ENCODE measurements at regions not wholly inside any gene's neighbourhood (a gene's known extent, or its start where the extent isn't known, plus 50 kb on each side); places are given as distances from the start of the nearest gene placed in this dataset.

GRCh38 chr13:91207261-91207660 is 140.2 kb upstream of the MIR17HG start:
- H3K4me1 ChIP-seq = no peaks in the 10 kb centered on the region
- no peak for DNase-seq (ENCODE audit: low spot score in 2 of 2)
- intact Hi-C loops (cut with DNase I; ENCODE audit: low total_unique reads) = no loop called here
- H3K27ac ChIP-seq = no peak overlapping the region
- no peaks in the 10 kb centered on the region for H3K27me3 ChIP-seq
- TF ChIP-seq, protein P1, sequence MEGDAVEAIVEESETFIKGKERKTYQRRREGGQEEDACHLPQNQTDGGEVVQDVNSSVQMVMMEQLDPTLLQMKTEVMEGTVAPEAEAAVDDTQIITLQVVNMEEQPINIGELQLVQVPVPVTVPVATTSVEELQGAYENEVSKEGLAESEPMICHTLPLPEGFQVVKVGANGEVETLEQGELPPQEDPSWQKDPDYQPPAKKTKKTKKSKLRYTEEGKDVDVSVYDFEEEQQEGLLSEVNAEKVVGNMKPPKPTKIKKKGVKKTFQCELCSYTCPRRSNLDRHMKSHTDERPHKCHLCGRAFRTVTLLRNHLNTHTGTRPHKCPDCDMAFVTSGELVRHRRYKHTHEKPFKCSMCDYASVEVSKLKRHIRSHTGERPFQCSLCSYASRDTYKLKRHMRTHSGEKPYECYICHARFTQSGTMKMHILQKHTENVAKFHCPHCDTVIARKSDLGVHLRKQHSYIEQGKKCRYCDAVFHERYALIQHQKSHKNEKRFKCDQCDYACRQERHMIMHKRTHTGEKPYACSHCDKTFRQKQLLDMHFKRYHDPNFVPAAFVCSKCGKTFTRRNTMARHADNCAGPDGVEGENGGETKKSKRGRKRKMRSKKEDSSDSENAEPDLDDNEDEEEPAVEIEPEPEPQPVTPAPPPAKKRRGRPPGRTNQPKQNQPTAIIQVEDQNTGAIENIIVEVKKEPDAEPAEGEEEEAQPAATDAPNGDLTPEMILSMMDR (IDR thresholded peaks at IDR 0.05) = no peak
- TF ChIP-seq POLR2AphosphoS5 (IDR thresholded peaks at IDR 0.05) = no peak
- no peak for TF ChIP-seq POLR2A (IDR thresholded peaks at IDR 0.05)
- H3K9me3 ChIP-seq = no peaks in the 10 kb centered on the region
- no peak overlapping the region for H3K4me3 ChIP-seq
- H3K36me3 ChIP-seq = no peaks in the 10 kb centered on the region

- Histone ChIP-seq H3K4me1 (no peaks in the 10 kb centered on the region), H3K36me3 (no peaks in the 10 kb centered on the region), H3K27ac (peak overlapping the region in 1 of 2 donors; percentile 17), H3K4me3 (no peak overlapping the region), H3K9me3 (no peaks in the 10 kb centered on the region), H3K27me3 (no peaks in the 10 kb centered on the region)
- TF ChIP-seq, protein P1 (IDR thresholded peaks at IDR 0.05) = no peak
- no peak for TF ChIP-seq POLR2AphosphoS5 (IDR thresholded peaks at IDR 0.05)
- DNase-seq (ENCODE audit: low spot score in 2 of 2) = no peak
- intact Hi-C loops (cut with DNase I; ENCODE audit: low total_unique reads) = no loop called here
Observed at GRCh38 chr13:91211510-91211909, 136.0 kb upstream of the MIR17HG start.

DNA sequence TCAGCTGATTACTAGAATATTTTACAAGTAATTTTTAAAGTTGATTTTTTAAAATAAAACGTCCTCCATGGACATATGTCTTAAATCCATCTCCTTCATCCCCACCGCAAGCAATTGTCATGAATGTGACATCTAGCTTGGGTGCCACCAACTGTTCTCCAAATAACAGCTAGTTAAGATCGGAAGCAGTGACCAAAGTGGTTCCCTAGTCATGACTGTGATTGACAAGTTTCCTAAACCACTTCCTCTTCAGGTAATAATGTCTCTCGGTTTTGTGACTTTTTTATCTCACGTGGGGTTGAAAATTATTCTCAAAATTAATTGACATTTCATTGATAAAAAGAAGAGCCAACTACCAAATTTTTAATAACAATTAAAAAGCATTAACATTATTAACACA is 135.3 kb upstream of the MIR17HG start:
- Histone ChIP-seq H3K27ac (no peak overlapping the region), H3K27me3 (no peaks in the 10 kb centered on the region), H3K9me3 (no peaks in the 10 kb centered on the region), H3K4me1 (no peaks in the 10 kb centered on the region), H3K36me3 (no peaks in the 10 kb centered on the region), H3K4me3 (no peak overlapping the region)
- no peak for DNase-seq (ENCODE audit: low spot score in 2 of 2)
- intact Hi-C loops (cut with DNase I; ENCODE audit: low total_unique reads) = no loop called here
- TF ChIP-seq, protein P1 (IDR thresholded peaks at IDR 0.05) = no peak
- no peak for TF ChIP-seq POLR2AphosphoS5 (IDR thresholded peaks at IDR 0.05)
- TF ChIP-seq POLR2A (IDR thresholded peaks at IDR 0.05) = no peak

- no peaks in the 10 kb centered on the region for H3K9me3 ChIP-seq
- TF ChIP-seq POLR2A (IDR thresholded peaks at IDR 0.05) (no peak), POLR2AphosphoS5 (IDR thresholded peaks at IDR 0.05) (no peak)
- TF ChIP-seq, protein P1 (IDR thresholded peaks at IDR 0.05) = no peak
- no peak for DNase-seq (ENCODE audit: low spot score in 2 of 2)
- H3K36me3 ChIP-seq = no peaks in the 10 kb centered on the region
- no peak overlapping the region for H3K4me3 ChIP-seq
- intact Hi-C loops (cut with DNase I; ENCODE audit: low total_unique reads) = no loop called here
- H3K27me3 ChIP-seq = no peaks in the 10 kb centered on the region
- H3K27ac ChIP-seq = no peak overlapping the region
- H3K4me1 ChIP-seq = no peaks in the 10 kb centered on the region
Observed at GRCh38 chr13:91214031-91214430, 133.5 kb upstream of the MIR17HG start.

DNA sequence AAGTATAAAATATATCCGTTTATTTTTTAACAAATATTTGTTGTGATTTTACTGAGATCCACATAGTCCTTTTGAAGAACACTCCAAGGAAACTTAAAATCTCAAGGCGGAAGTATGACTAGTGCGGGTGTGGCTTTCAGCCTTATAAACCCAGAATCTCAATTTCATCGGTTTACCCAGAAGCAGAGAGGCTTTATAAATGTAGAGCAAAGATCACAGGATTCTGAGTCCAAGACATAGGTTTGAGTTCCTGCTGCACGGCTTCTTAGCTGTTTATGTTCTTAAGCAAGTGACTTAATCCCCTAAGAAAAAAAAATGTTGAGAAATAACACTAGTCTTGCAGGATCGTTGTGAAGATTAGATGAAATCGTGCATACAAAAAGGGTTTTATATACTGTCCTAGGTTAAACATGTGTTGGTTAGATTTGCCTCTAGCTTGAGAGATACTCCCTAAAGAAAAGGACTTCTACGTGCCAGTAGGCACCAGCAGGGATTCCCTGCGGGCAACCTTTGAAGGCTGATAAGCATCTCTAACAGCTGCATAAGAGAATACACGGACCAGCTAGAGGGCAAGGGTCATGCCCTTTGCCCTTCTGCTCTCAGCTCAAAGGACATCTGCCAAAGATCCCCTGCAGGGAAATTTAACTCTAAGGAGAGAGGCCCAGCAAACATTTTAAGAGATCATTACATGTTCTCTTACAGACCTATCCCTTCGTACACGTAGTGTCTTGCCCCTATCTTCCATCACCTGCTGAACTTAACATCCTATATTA is 130.4 kb upstream of the MIR17HG start:
- H3K4me3 ChIP-seq = no peak overlapping the region
- H3K4me1 ChIP-seq = no peaks in the 10 kb centered on the region
- H3K9me3 ChIP-seq = no peaks in the 10 kb centered on the region
- H3K27me3 ChIP-seq = no peaks in the 10 kb centered on the region
- intact Hi-C loops (cut with DNase I; ENCODE audit: low total_unique reads) = no loop called here
- no peak overlapping the region for H3K27ac ChIP-seq
- no peak for DNase-seq (ENCODE audit: low spot score in 2 of 2)
- TF ChIP-seq POLR2AphosphoS5 (IDR thresholded peaks at IDR 0.05) = no peak
- TF ChIP-seq POLR2A (IDR thresholded peaks at IDR 0.05) = no peak
- TF ChIP-seq, protein P1 (IDR thresholded peaks at IDR 0.05) = no peak
- H3K36me3 ChIP-seq = no peaks in the 10 kb centered on the region
